ENCODE measurements at regions not wholly inside any gene's neighbourhood (a gene's known extent, or its start where the extent isn't known, plus 50 kb on each side); places are given as distances from the start of the nearest gene placed in this dataset.

DNA sequence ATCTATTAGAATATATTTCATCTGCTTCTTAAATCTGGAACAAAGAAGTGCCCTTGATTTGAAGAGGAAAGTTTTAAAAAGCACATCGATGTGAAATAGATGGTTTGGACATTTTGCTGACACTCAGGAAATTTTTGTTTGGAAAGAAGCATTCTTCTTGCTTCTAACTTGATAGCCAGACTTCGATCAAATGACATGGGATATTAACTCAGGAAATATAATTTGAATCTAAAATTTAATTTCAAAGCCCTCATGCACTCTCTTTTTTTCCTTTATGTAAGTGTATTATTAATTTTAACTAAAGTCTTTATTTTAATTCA is 761.2 kb downstream of the VGLL3 start:
- no peak overlapping the region for H4K91ac ChIP-seq (ENCODE audit: insufficient read depth, low read depth, low read length)
- H4K5ac ChIP-seq (ENCODE audit: low read depth, low read length), result no peak overlapping the region
- H3K4me3 ChIP-seq (ENCODE audit: insufficient read depth, low read depth, low read length), result no peak overlapping the region
- ChIA-PET POLR2A (ENCODE audit: unreplicated experiment) (no interaction called here), CTCF (no interaction called here)
- no peak overlapping the region for H3K18ac ChIP-seq (ENCODE audit: low read depth, low read length)
- no peaks in the 10 kb centered on the region for H3K79me1 ChIP-seq (ENCODE audit: low read depth in 1 of 2, low read length in 2 of 2)
- H3K36me3 ChIP-seq (ENCODE audit: control insufficient read depth, insufficient read depth, low read length), result no peaks in the 10 kb centered on the region
- H3K23ac ChIP-seq (ENCODE audit: low read depth, low read length), result no peak overlapping the region
- no peak overlapping the region for H2BK5ac ChIP-seq (ENCODE audit: low read depth, low read length, poor library complexity, severe bottlenecking)
- no peak overlapping the region for H3K9ac ChIP-seq (ENCODE audit: low read depth, low read length)
- DNase-seq (no peak), ATAC-seq (ENCODE audit: low read depth) (no peak)
- H2AFZ ChIP-seq (replicated peaks; ENCODE audit: low read length, poor library complexity), result no peak overlapping the region
- no peak overlapping the region for H3K4me2 ChIP-seq (ENCODE audit: low read depth, low read length)
- H3K27ac ChIP-seq (ENCODE audit: insufficient read depth, low read length), result no peak overlapping the region
- no CpG with 5 or more reads among the region's 2 CpGs for WGBS, 2 experiments (ENCODE audit: extremely low coverage in 2 of 2, insufficient read length in 1 of 2)
- no peak overlapping the region for H2AK5ac ChIP-seq (ENCODE audit: low read depth, low read length)
- no peaks in the 10 kb centered on the region for H3K27me3 ChIP-seq (ENCODE audit: control insufficient read depth, insufficient read depth, low read length)
- no peak overlapping the region for H3K56ac ChIP-seq (ENCODE audit: extremely low read depth, insufficient read depth, low read length)
- H2BK120ac ChIP-seq (ENCODE audit: low read depth, low read length), result no peak overlapping the region
- H3K4ac ChIP-seq (ENCODE audit: low read depth, low read length), result no peak overlapping the region
- no peak overlapping the region for H3K14ac ChIP-seq (replicated peaks; ENCODE audit: low read depth, low read length)
- H2BK20ac ChIP-seq (ENCODE audit: low read depth, low read length), result no peak overlapping the region
- H2BK15ac ChIP-seq (ENCODE audit: low read depth, low read length), result no peak overlapping the region
- H4K8ac ChIP-seq (ENCODE audit: low read depth in 2 of 2, low read length in 2 of 2), result no peak overlapping the region
- BruUV-seq (replicated peaks), result no TSS peak
- intact Hi-C loops (cut with micrococcal nuclease) (no loop called here), dilution Hi-C loops (cut with HindIII; ENCODE audit: low sequenced_read_pairs, unreplicated experiment) (no loop called here), in situ Hi-C loops (cut with MboI; ENCODE audit: low sequenced_read_pairs) (no loop called here)
- no peaks in the 10 kb centered on the region for H3K9me1 ChIP-seq (ENCODE audit: insufficient read depth, low read length)
- no peak for TF ChIP-seq MXI1 (IDR thresholded peaks at IDR 0.05; ENCODE audit: borderline replicate concordance, low read depth, low read length)
- 0 out of 2 replicates have a peak, but pooled peaks have one; percentile 14 for TF ChIP-seq MAFK (IDR thresholded peaks at IDR 0.05; ENCODE audit: low read depth, low read length)
- no peaks in the 10 kb centered on the region for H4K20me1 ChIP-seq (ENCODE audit: insufficient read depth, low read length)
- no peaks in the 10 kb centered on the region for H3K9me3 ChIP-seq (ENCODE audit: control insufficient read depth, insufficient read depth, low read length)
- H3K4me1 ChIP-seq (ENCODE audit: control insufficient read depth, insufficient read depth, low read length), result no peaks in the 10 kb centered on the region
- H2AK9ac ChIP-seq (replicated peaks; ENCODE audit: low read depth, low read length, poor library complexity), result no peak overlapping the region
